GM19238 (cell line): ENCODE measurements at regions not wholly inside any gene's neighbourhood (a gene's known extent, or its start where the extent isn't known, plus 50 kb on each side); places are given as distances from the start of the nearest gene placed in this dataset.
"Not testable (repeated sequence)": the region's sequence is repeated elsewhere in the genome, so short reads cannot be mapped to it uniquely, and the experiment has no call there.

Experiments used
- DNase-seq: peaks from one replicate; pipeline ENCODE4 v3.0.0; 2011; ENCODE audit warnings: low spot score; ENCODE audit not compliant: insufficient read length

DNA sequence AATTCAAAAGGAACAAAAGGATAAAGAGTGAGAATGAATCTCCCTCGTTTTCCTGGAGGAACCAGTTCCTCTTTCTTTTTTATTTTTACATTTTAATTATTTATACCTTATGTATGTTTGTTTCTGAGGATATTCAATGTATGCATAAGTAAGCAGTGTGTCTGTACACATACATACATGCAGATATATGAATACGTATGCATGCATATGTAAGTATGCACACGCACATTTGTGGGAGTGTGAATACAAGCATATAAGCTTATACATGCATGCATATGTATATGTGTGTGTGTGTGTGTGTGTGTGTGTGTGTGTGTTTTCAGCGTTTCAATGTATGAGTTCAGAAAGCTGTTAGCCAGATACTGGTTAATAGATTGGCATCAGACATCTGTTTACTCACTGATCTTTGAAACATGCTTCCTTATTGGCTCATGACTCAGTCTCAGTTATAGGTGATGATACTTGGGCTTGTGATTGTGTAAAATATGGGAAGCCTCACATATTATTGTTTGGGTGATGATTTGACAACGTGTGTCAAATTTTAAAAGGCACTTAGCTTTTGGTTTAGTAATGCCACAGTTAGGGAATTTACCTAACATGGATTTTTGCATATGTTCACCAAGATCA is 279.7 kb upstream of the TRIB2 start:
- DNase-seq: no peak

DNA sequence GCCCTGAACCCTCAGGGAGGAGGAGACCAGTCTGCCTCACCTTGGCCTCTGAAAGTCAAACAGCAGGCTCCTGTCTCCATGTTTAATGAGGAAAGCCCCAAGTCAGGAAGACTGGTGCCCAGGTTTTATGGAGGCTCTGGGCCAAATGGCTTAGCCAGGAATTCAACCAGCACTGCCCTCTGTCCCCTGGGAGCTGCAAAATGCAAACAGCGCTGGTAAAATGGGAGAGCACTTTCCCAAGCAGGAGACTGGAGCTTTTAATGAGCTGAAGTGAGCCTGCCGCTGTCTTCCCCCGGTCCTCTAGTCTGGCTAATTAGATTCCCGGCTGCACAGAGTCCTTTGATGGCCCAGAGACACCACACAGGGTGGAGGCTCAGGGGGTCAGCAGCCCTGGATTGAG is 276.0 kb upstream of the TRIB2 start:
- DNase-seq: no peak

DNA sequence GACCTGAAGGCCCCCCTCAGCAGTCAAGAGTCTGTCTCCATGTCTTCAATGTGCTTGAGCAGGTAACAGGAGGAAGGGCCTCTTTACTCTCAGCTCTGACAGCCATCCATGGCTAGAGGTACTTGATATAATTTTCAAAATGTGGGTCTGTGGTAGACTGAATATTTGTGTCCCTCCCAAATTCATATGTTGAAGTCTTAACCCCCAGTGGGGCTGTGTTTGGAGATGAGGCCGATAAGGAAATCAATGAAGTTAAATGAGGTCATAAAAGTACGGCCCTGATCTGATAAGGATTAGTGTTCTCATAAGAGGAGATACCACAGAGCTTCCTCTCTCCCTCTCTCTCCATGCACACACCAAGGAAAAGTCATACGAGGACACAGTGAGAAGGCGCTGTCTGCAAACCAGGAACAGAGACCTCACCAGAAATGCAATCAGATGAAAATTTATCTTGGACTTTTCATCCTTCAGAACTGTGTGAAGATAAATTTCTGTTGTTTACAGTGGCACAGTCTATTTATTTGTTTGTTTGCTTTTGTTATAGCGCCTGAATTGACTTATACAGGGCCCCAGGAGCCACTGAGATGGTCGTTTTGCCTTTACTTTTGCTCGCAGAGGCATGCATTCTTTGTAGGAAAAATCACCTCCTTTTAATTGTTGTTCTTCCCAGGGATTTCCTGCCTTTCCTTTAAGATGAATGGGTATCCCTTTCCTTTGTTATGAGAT is 274.8 kb upstream of the TRIB2 start:
- DNase-seq: no peak

DNA sequence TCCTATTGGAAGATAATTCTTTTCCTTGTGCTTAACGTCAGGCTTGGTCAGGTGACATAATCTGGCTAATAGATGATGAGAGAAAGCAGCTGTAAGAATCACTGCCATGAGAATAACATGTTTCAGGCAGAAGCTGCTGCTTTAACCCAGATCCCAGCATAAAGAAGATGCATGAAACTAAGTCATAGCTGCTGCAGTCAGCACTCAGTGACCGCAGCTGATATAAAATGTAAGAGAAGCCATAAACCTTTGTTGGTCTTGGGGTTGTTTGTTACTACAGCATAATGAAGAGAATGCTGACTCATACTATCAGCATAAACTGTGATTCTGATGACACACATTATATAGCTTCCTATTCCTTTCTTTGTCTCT is 274.3 kb upstream of the TRIB2 start:
- DNase-seq: no peak

DNA sequence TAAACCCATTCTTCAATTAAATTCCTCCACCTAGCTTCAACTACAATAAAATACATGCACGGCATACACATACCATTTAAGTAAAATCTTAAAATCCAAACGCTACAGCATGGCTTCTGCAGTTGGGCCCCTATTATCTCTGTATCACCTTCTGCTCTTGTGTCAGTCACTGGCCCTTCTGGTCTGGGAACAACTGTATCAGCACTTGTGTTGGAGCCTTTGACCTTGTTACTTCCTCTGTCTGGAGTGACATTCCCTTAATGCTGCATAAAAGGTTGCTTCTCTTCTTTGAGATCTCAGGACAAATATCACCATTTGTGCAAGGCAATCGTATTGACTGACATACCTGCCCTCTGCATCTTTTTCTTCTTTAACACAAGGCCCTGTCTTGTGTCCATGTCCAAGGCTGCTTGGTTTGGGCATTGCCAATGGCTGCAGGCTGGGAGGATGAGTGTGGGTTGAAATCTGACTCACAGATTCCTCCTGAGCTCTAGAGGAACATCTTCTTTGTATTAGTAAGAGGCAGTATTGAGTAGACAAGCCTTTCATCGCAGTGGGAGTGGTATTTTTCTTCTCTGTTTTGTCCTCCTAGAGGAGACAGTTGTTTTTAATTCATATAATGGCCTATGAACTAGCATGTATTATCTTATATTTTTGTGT is 267.8 kb upstream of the TRIB2 start:
- no peak for DNase-seq

DNA sequence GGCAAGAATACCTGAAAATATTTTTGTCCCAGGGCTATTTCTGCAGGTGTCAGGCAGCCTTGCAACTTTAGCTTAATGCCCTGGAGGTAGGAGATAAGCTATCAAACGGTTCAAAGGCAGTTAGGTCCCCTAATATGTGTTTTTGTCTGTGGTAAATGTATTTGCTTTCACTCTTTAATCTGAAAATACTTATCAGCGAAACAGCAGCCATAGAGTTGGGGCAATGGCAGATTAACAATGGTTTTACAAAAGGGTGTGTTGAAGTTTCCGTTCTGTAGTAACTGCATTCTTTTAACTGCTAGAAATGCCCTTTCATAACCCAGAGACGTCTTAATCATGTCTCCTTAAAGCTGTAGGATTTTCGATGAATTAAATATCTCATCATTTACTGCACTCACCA is 265.0 kb upstream of the TRIB2 start:
- no peak for DNase-seq

DNA sequence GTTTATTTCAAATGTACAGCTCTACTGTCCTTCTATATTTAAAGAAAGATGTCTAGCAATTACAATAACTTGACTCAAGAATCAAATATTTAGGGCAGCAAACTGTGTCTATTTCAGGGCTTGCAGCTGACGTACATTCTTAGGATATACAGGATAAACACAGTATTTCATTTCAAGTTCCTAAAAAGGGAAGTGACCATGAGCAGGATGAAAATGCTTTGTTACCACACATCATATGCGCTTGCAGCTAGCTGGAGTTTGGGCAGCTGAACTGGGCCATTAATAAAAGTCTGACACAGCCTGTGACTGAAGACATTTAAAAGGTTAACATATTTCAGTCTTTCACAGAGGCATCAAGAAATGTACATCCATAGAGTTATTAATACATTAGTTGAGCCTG is 264.6 kb upstream of the TRIB2 start:
- DNase-seq: no peak

DNA sequence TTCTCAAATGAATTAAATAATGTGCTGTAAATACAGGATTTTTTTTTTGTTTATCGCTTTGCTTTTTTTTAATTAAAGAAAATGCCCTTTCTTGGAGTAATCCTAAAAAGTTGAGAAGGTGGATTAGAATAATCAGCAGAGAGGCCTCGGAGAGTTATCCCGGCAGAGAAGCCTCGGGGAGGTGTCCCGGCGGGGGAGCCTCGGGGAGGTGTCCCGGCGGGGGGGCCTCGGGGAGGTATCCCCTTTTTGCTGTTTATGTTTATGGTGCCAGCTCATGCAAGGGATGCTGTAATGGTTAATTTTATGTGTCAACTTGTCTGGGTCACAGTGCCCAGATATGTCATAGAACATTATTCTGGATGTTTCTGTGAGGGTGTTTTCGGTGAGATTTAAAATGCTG is 263.0 kb upstream of the TRIB2 start:
- no peak for DNase-seq

DNA sequence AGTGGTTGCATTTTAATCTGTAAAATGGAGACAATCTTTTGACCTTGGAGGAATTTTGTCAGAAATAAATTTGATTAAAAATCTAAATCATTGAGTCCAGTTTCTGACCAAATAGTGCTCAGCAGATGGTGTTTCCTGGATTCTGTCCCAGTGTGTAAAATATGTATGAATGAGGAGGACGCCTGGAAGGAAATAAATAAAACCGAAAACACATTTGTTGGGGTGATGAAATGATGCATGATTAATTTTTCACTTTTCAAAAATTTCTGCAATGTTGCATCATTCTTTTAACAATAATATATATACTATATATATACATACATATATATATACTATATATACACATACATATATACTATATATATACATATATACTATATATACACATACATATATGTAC is 261.1 kb upstream of the TRIB2 start:
- DNase-seq: no peak

DNA sequence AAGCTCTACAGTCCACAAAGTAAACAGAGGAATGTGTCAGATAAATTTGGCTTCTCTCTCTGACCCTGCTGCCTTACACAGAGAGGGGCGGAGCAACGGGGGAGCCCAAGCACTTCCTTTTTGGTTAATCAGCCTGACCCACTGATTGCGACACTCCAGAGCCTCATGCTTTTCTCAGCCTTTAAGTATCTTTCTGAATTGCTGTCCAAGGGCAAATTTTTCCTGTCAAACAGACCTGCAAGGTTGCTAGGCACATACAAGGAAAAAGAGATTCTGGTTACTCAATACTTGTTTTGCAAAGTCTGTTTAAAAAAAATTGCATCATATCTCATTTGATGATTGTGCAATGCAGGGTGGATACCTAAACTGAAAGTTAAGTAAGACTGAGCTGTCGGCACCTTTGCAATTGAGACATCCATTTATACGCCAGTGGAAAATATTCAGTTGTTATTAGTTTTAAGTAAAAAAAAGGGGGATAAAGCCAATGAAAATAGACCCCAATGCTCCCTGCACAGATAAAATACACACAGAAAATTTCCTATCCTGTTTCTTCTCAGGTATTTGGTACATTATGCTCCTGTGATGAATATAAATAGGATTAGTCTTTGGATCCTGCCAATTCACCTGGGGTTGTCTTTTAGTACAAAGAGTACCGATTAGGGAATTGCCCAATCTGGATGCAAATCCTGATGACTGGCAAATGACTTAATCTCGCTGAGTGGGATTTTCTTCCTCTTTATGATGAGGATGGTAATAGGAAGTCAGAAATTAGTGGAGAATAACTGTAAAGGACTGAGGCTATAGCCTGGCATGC is 260.2 kb upstream of the TRIB2 start:
- peak; percentile 6 for DNase-seq

DNA sequence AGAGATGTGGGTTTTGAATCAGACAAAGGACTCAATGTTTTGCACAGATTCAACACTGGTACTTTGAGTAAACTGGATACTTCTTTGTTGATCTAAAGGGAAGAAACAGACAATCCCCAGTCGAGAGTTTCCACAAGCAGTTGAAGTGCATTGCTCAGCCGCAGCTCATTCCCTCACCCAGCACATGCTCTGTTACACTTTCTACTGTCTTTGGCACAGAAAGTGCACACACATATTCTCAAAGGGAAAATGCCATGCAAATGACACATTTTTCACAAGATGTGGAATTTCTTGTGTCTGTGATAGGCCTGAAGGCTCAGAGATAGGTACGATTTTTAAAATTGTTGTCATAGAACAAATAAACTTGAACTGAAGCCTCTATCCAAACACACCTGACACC is 258.9 kb upstream of the TRIB2 start:
- no peak for DNase-seq

DNA sequence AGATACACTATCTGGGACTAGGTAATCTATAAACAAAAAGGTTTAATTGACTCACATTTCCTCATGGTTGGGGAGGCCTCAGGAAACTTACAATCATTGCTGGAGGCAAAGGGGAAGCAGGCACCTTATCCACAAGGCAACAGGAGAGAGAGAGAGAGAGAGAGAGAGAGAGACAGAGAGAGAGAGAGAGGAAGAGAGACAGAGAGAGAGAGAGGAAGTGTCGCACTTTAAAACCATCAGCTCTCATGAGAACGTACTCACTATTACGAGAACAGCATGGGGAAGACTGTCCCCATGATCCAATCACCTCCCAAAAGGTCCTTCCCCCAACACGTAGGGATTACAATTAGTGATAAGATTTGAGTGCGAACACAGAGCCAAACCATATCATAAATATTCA is 253.5 kb upstream of the TRIB2 start:
- no peak for DNase-seq

DNA sequence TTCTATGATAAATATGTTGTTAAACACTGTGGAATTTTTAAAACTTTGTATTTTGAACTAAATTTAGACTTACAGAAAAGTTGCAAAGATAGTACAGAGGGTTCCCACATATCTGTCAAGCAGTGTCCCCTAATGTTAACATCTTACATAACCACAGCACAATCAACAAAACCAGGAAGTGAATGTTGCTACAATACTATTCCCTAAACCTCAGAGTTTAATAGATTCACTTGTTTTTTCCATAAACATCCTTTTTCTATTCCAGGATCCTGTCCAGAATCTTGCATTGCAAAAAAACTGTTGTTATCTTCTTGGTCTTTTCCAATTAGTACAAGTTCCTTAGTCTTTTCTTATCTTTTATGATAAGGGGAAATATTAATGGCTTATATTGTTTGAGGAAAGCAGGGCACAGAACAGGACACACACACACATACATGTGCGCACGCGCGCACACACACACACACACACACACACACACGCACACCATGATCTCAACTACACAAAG is 251.1 kb upstream of the TRIB2 start:
- DNase-seq: no peak

DNA sequence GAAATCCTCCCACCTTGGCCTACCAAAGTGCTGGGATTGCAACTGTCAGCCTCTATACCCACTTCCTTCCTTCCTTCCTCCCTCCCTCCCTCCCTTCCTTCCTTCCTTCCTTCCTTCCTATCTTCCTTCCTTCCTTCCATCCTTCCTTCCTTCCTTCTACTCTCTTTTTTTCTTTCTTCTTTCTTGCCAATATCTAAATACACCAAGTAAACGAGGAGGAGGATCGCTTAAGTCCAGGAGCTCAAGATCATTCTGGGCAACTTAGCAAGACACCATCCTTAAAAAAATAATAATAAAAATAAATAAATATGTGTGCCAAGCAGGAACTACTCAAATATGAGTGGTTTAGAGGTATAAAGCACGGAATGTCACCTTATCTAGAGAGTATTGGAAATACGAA is 249.4 kb upstream of the TRIB2 start:
- DNase-seq: no peak

DNA sequence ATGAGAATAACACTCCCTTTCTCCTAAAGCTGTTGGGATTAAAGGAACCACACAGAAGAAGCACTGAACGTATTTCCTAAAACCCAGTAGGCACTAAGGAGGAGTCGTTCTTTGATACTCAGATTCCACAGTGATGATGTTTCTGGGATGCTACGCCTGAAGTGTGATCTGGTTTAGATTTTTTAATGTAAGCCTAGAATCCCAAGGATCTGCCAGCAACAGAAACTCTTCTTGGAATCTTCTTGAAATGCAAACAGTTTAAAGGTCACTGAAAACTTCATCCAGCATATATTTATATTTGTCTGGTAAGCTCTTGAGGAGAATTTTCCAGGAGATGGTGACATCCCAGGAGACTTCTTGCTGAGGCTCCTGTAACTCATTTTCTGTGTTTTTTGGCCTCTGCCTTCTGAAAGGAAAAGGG is 247.6 kb upstream of the TRIB2 start:
- DNase-seq: no peak

DNA sequence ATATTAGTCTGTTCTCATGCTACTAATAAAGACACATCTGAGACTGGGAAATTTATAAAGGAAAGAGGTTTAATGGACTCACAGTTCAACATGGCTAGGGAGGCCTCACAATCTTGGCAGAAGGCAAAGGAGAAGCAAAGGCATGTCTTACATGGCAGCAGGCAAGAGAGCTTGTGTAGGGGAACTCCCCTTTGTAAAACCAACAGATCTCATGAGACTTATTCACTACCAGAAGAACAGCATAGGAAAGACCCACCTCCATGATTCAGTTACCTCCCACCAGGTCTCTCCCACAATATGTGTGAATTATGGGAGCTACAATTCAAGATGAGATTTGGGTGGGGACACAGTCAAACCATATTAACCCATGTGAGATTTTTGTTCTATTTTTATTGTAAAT is 244.5 kb upstream of the TRIB2 start:
- DNase-seq: not testable (repeated sequence)

DNA sequence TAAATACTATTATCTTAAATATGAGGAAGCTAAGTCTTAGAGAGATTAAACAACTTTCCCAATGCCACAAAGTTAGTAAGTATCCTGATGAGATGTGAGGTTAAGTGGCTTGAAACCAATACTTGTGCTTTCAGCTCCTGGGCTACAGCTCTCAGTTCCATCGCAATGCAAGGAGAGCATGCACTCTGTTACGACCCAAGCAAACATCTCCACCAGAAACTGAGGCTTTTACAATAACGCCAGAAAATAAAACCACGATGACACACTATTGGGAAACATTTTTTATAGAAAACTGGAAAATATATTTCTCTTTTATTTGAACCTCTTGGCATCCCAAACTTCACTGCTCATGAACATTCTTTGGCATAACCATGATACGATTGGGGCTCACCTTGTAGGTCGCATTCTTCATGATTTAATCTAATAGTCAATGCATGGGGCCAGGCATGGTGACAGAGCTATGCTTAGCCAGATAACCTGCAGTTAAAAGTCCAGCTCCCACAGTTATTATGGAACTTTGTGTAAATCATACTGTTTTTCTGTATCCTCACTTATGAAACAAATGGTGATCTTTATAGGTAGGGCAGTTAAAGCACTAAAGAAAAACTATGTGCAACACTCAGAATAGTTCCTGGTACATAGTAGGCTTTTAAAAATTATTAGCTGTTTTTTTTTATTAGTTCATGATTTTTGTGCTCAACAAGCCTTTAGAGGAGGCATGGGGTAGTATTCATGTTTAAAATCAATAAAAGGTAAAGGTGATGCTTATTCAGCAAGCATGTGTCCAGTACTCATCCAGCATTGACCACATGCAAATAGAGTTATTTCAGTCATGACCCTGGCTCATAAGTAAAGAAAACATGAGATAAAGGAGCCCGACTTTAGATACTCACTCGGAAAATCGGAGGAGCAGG is 238.3 kb upstream of the TRIB2 start:
- no peak for DNase-seq

DNA sequence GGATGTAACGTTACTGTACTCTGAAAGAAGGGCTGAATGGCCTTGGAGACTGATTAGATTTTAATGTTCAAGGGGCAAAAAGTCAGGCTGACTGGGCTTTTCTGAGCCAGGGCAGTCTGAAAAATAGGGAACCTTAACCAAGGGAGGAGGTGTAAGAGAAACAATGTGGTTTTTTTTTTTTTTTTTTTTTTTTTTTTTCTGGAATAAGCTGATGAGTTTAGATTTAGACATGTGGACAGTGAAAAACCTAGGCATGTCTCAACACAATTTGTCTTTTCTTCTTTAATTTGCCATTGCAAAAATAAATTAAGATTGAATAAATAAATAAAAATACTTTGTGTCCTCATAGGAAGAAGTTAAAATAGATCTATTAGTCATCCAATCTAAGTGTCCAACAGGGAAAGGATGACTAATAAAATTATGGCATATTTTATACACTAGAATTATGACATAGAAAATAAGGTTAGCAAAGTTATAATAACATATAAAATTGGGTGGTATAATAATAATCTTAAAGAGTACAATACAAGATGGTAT is 237.6 kb upstream of the TRIB2 start:
- no peak for DNase-seq

DNA sequence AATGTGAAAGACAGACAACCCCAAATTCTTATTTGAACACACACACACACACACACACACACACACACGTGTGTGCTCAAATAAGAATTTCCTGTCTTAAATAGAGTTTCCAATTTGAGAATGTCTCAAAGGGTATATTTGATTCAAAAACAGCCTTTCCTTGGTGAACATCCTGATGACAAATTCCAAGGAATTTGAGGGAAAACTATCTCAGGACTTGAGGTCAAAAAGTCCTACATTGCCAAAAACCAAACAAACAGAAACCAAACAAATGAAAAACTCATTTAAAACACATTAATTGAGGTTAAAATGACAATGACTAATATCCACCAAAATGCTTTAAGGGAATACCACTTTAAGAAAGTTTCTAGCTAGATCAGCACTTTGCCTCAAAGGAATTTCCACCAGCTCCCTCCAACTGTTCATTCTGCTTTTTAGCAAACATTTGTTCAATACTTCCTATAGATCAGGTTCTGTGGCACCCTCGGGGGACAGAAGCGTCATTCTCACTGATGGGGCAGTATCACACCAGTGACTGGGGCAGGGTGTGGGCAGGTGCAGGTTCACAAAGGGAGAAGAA is 232.1 kb upstream of the TRIB2 start:
- DNase-seq: no peak
